C1 segment of cervical spinal cord (tissue), 14 donors: ENCODE measurements at regions not wholly inside any gene's neighbourhood (a gene's known extent, or its start where the extent isn't known, plus 50 kb on each side); places are given as distances from the start of the nearest gene placed in this dataset.

Experiments
- DNase-seq, 14 donors: peaks; one replicate each; lab custom pipeline; 2025; lab: John Stamatoyannopoulos, UW

- DNase-seq = no peak
Observed at GRCh38 chr5:110073534-110073933, 383.8 kb downstream of the MAN2A1 start.

GRCh38 chr5:110075656-110076055 lies 385.9 kb downstream of the MAN2A1 start:
- no peak for DNase-seq

- no peak for DNase-seq
Observed at GRCh38 chr5:110077147-110077546, 387.4 kb downstream of the MAN2A1 start.

GRCh38 chr5:110082194-110082593 lies 392.5 kb downstream of the MAN2A1 start:
- DNase-seq = no peak

GRCh38 chr5:110082863-110083262 lies 393.1 kb downstream of the MAN2A1 start:
- no peak for DNase-seq

- DNase-seq = no peak
Observed at GRCh38 chr5:110085826-110086225, 396.1 kb downstream of the MAN2A1 start.

GRCh38 chr5:110086658-110087388 lies 397.1 kb downstream of the MAN2A1 start:
- peak in 4 of 14 donors; percentile 10 to 50 (median 25) for DNase-seq

- DNase-seq = no peak
Observed at GRCh38 chr5:110087829-110088228, 398.1 kb downstream of the MAN2A1 start.

- DNase-seq = no peak
Observed at GRCh38 chr5:110088676-110089436, 399.1 kb downstream of the MAN2A1 start.

GRCh38 chr5:110092955-110093785 lies 403.4 kb downstream of the MAN2A1 start:
- DNase-seq = no peak

- no peak for DNase-seq
Observed at GRCh38 chr5:110094109-110094508, 404.4 kb downstream of the MAN2A1 start.

GRCh38 chr5:110094548-110094947 lies 404.8 kb downstream of the MAN2A1 start:
- no peak for DNase-seq

- DNase-seq = no peak
Observed at GRCh38 chr5:110096419-110096818, 406.7 kb downstream of the MAN2A1 start.

GRCh38 chr5:110099572-110099971 lies 409.8 kb downstream of the MAN2A1 start:
- no peak for DNase-seq

GRCh38 chr5:110103081-110103480 lies 413.4 kb downstream of the MAN2A1 start:
- DNase-seq = no peak

GRCh38 chr5:110104060-110104725 lies 414.5 kb downstream of the MAN2A1 start:
- no peak for DNase-seq

- no peak for DNase-seq
Observed at GRCh38 chr5:110104726-110105669, 415.3 kb downstream of the MAN2A1 start.

- peak in 2 of 14 donors; percentile 16 to 26 for DNase-seq
Observed at GRCh38 chr5:110105692-110106091, 416.0 kb downstream of the MAN2A1 start.

- no peak for DNase-seq
Observed at GRCh38 chr5:110106750-110107149, 417.0 kb downstream of the MAN2A1 start.

- DNase-seq = no peak
Observed at GRCh38 chr5:110108520-110108919, 418.8 kb downstream of the MAN2A1 start.
